ENCODE measurements at regions not wholly inside any gene's neighbourhood (a gene's known extent, or its start where the extent isn't known, plus 50 kb on each side); places are given as distances from the start of the nearest gene placed in this dataset.

- no peak for TF ChIP-seq ZFP36 (IDR thresholded peaks at IDR 0.05; ENCODE audit: borderline replicate concordance, low read depth, low read length, partially characterized antibody)
- no peak for TF ChIP-seq ERF (CRISPR knock-in tag; IDR thresholded peaks at IDR 0.05)
- no peak for TF ChIP-seq KLF6 (CRISPR knock-in tag; IDR thresholded peaks at IDR 0.05)
- TF ChIP-seq ZMYM4 (CRISPR knock-in tag; IDR thresholded peaks at IDR 0.05), result no peak
These were observed 409.9 kb upstream of the SHH start (continued) for GRCh38 chr7:156222151-156222550.

- H3K27me3 ChIP-seq (ENCODE audit: control insufficient read depth in 1 of 2, insufficient read depth in 2 of 2, low read length in 2 of 2), result peaks cover 9 to 69% of the 10 kb centered on the region in 2 experiments
- H3K4me3 ChIP-seq (replicated peaks in 1 of 3; ENCODE audit: insufficient read depth in 1 of 3, low read depth in 2 of 3, low read length in 3 of 3), result no peak overlapping the region
- ATAC-seq (no peak), DNase-seq (ENCODE audit: low spot score) (no peak), FAIRE-seq (no peak)
- H4K20me1 ChIP-seq (ENCODE audit: insufficient read depth, low read length), result no peaks in the 10 kb centered on the region
- H3K4me2 ChIP-seq (ENCODE audit: low read depth, low read length), result no peak overlapping the region
- CTCF ChIA-PET (ENCODE audit: low intra/inter-chr PET ratio, low total read pairs), result no interaction called here
- peaks cover 13% of the 10 kb centered on the region for H3K4me1 ChIP-seq (ENCODE audit: insufficient read depth, low read length)
- H2AFZ ChIP-seq (ENCODE audit: low read length), result no peak overlapping the region
- H3K9ac ChIP-seq (ENCODE audit: insufficient read depth, low read depth, low read length), result no peak overlapping the region
- peaks cover 4% of the 10 kb centered on the region; the same call in 1 of the 2 replicates for H3K9me3 ChIP-seq (ENCODE audit: low read length)
- intact Hi-C loops (cut with micrococcal nuclease; ENCODE audit: unreplicated experiment), result no loop called here
- no TSS peak for BruUV-seq (replicated peaks)
- no peaks in the 10 kb centered on the region for H3K79me2 ChIP-seq (ENCODE audit: insufficient read depth, low read length)
- no peak overlapping the region for H3K27ac ChIP-seq (ENCODE audit: extremely low read length, insufficient read depth, low read length)
- WGBS (ENCODE audit: low lambda C conversion rate), result 34% methylated on average over 10 of the region's 10 CpGs
- POLR2A ChIA-PET, result no interaction called here
- in situ Hi-C loops (cut with HindIII; ENCODE audit: extremely low pct_ligation_motif_present, low pct_unique_long_range_greater_than_20kb), result no loop called here
- no peaks in the 10 kb centered on the region for H3K36me3 ChIP-seq (replicated peaks in 1 of 2; ENCODE audit: control insufficient read depth in 1 of 2, insufficient read depth in 2 of 2, low read length in 2 of 2)
- TF ChIP-seq KLF9 (CRISPR knock-in tag; IDR thresholded peaks at IDR 0.05; ENCODE audit: low read depth) (no peak), ZNF615 (CRISPR knock-in tag; IDR thresholded peaks at IDR 0.05; ENCODE audit: borderline replicate concordance) (no peak), TOE1 (CRISPR knock-in tag; IDR thresholded peaks at IDR 0.05) (no peak), CEBPZ (IDR thresholded peaks at IDR 0.05; ENCODE audit: low read length) (no peak), MTF1 (CRISPR knock-in tag; IDR thresholded peaks at IDR 0.05) (no peak), SMAD9 (CRISPR knock-in tag; IDR thresholded peaks at IDR 0.05) (no peak), PATZ1 (CRISPR knock-in tag; IDR thresholded peaks at IDR 0.05) (no peak), HNF1A (IDR thresholded peaks at IDR 0.05; ENCODE audit: low read depth) (no peak), HNF1A (CRISPR knock-in tag; IDR thresholded peaks at IDR 0.05; ENCODE audit: borderline replicate concordance) (no peak), TEAD2 (CRISPR knock-in tag; IDR thresholded peaks at IDR 0.05) (no peak), ZNF337 (CRISPR knock-in tag; IDR thresholded peaks at IDR 0.05; ENCODE audit: borderline replicate concordance, low read depth) (no peak)
These were observed 408.4 kb upstream of the SHH start for GRCh38 chr7:156220701-156221100.

Measured in HepG2 (cell line).